H9 (cell line): ENCODE measurements at regions not wholly inside any gene's neighbourhood (a gene's known extent, or its start where the extent isn't known, plus 50 kb on each side); places are given as distances from the start of the nearest gene placed in this dataset.
"Not testable (repeated sequence)": the region's sequence is repeated elsewhere in the genome, so short reads cannot be mapped to it uniquely, and the experiment has no call there.

Experiments used
- DNase-seq: peaks from one replicate; pipeline ENCODE4 v3.0.0-alpha.2; 2017
- H2AFZ ChIP-seq: one replicate; pipeline ENCODE4 v1.6.1; 2013; ENCODE audit warnings: mild to moderate bottlenecking, low read length, control low read depth, moderate library complexity
- H2AK5ac ChIP-seq: 2 replicates; pipeline ENCODE4 v1.6.1; 2013; ENCODE audit warnings: low read length, control low read depth, mixed read lengths; ENCODE audit not compliant: insufficient read length
- H2BK120ac ChIP-seq: one replicate; pipeline ENCODE4 v1.6.1; 2013; ENCODE audit warnings: low read depth, mild to moderate bottlenecking, low read length, control low read depth, inconsistent platforms; ENCODE audit not compliant: poor library complexity, severe bottlenecking
- H2BK12ac ChIP-seq: 2 replicates; pipeline ENCODE4 v1.6.1; 2013; ENCODE audit warnings: low read length, control low read depth, mixed read lengths, low read depth; ENCODE audit not compliant: insufficient read length
- H2BK15ac ChIP-seq: 2 replicates; pipeline ENCODE4 v1.6.1; 2013; ENCODE audit warnings: low read depth, low read length, control low read depth
- H2BK20ac ChIP-seq: one replicate; pipeline ENCODE4 v1.6.1; 2013; ENCODE audit warnings: low read depth, mild to moderate bottlenecking, low read length, control low read depth, inconsistent platforms; ENCODE audit not compliant: poor library complexity, severe bottlenecking
- H2BK5ac ChIP-seq: 2 replicates; pipeline ENCODE4 v1.6.1; 2013; ENCODE audit warnings: low read length, control low read depth, mixed read lengths; ENCODE audit not compliant: insufficient read length
- H3K14ac ChIP-seq: 2 replicates; pipeline ENCODE4 v1.6.1; 2013; ENCODE audit warnings: low read length, control low read depth; ENCODE audit not compliant: insufficient read depth
- H3K18ac ChIP-seq: 2 replicates; pipeline ENCODE4 v1.6.1; 2013; ENCODE audit warnings: low read depth, mild to moderate bottlenecking, mixed read lengths, low read length, control low read depth; ENCODE audit not compliant: insufficient read length
- H3K23ac ChIP-seq: 2 replicates; pipeline ENCODE4 v1.6.1; 2013; ENCODE audit warnings: low read length, control low read depth, mixed read lengths, low read depth; ENCODE audit not compliant: insufficient read length
- H3K23me2 ChIP-seq: 2 replicates; pipeline ENCODE4 v1.6.1; 2013; ENCODE audit warnings: low read depth, mild to moderate bottlenecking, mixed read lengths, low read length, control low read depth; ENCODE audit not compliant: insufficient read length, poor library complexity, severe bottlenecking
- H3K27ac ChIP-seq: 2 replicates; pipeline ENCODE4 v1.5.1; 2013; ENCODE audit warnings: low read length, control low read depth, mixed read lengths, low read depth; ENCODE audit not compliant: insufficient read length
- H3K27me3 ChIP-seq: 2 replicates; pipeline ENCODE4 v1.6.1; 2013; ENCODE audit warnings: low read length, control low read depth, inconsistent platforms; ENCODE audit not compliant: insufficient read depth
- H3K4ac ChIP-seq: 2 replicates; pipeline ENCODE4 v1.6.1; 2013; ENCODE audit warnings: low read depth, mild to moderate bottlenecking, control low read depth, inconsistent platforms, low read length, moderate library complexity
- H3K4me1 ChIP-seq: 2 replicates; pipeline ENCODE4 v1.6.1; 2013; ENCODE audit warnings: low read length, control low read depth, inconsistent platforms; ENCODE audit not compliant: insufficient read depth
- H3K4me2 ChIP-seq: 2 replicates; pipeline ENCODE4 v1.6.1; 2013; ENCODE audit warnings: low read length, control low read depth, mixed read lengths; ENCODE audit not compliant: insufficient read length, insufficient read depth
- H3K56ac ChIP-seq: 2 replicates; pipeline ENCODE4 v1.6.1; 2013; ENCODE audit warnings: low read depth, mild to moderate bottlenecking, mixed read lengths, low read length, control low read depth; ENCODE audit not compliant: insufficient read length
- H3K79me1 ChIP-seq: 2 replicates; pipeline ENCODE4 v1.6.1; 2013; ENCODE audit warnings: low read depth, mild to moderate bottlenecking, moderate library complexity, low read length, control low read depth, inconsistent platforms; ENCODE audit not compliant: insufficient read depth, poor library complexity, severe bottlenecking
- H3K79me2 ChIP-seq: 2 replicates; pipeline ENCODE4 v1.6.1; 2013; ENCODE audit warnings: low read length, control low read depth, inconsistent platforms; ENCODE audit not compliant: insufficient read depth
- H3K9ac ChIP-seq: 2 replicates; pipeline ENCODE4 v1.6.1; 2013; ENCODE audit warnings: low read length, control low read depth, mixed read lengths; ENCODE audit not compliant: insufficient read length; ENCODE audit errors: extremely low read depth
- H3K9me3 ChIP-seq: one replicate; pipeline ENCODE4 v1.6.1; 2013; ENCODE audit warnings: low read depth, low read length, inconsistent platforms; ENCODE audit not compliant: control insufficient read depth
- H3T11ph ChIP-seq: one replicate; pipeline ENCODE4 v1.6.1; 2013; ENCODE audit warnings: mild to moderate bottlenecking, low read length, control low read depth, inconsistent platforms
- H4K20me1 ChIP-seq: one replicate; pipeline ENCODE4 v1.6.1; 2013; ENCODE audit not compliant: control insufficient read depth, insufficient read length, insufficient read depth
- H4K5ac ChIP-seq: 2 replicates; pipeline ENCODE4 v1.6.1; 2013; ENCODE audit warnings: low read depth, mild to moderate bottlenecking, mixed read lengths, low read length, control low read depth; ENCODE audit not compliant: insufficient read length
- H4K8ac ChIP-seq: replicated peaks from 2 replicates; pipeline ENCODE4 v1.6.1; 2013; ENCODE audit warnings: low read length, control low read depth, mixed read lengths, low read depth; ENCODE audit not compliant: insufficient read length
- H4K91ac ChIP-seq: 2 replicates; pipeline ENCODE4 v1.6.1; 2013; ENCODE audit warnings: low read depth, mild to moderate bottlenecking, moderate library complexity, mixed read lengths, low read length, control low read depth; ENCODE audit not compliant: insufficient read length
- H3K27ac Mint-ChIP-seq, 3 experiments: 2 replicates in 2 of 3; 3 replicates in 1 of 3; pipeline ENCODE4 v1.8.0; 2020 to 2021; ENCODE audit warnings: mixed read lengths in 3 of 3, mild to moderate bottlenecking in 1 of 3, moderate library complexity in 1 of 3
- H3K27me3 Mint-ChIP-seq: 2 replicates; pipeline ENCODE4 v1.8.0; 2021; ENCODE audit warnings: low read depth, mild to moderate bottlenecking, moderate library complexity, mixed read lengths
- H3K36me3 Mint-ChIP-seq, 3 experiments: 2 replicates in 2 of 3; 3 replicates in 1 of 3; pipeline ENCODE4 v1.8.0; 2020 to 2021; ENCODE audit warnings: low read depth in 3 of 3, mixed read lengths in 3 of 3; ENCODE audit not compliant: insufficient read depth in 1 of 3
- H3K4me1 Mint-ChIP-seq, 2 experiments: 2 replicates each; pipeline ENCODE4 v1.8.0; 2020; ENCODE audit warnings: mixed read lengths in 2 of 2
- H3K4me3 Mint-ChIP-seq, 2 experiments: 2 replicates in 1 of 2; 3 replicates in 1 of 2; pipeline ENCODE4 v1.8.0; 2020 to 2021; ENCODE audit warnings: mild to moderate bottlenecking in 2 of 2, mixed read lengths in 2 of 2, moderate library complexity in 1 of 2
- H3K9me3 Mint-ChIP-seq, 2 experiments: 2 replicates in 1 of 2; 3 replicates in 1 of 2; pipeline ENCODE4 v1.8.0; 2020; ENCODE audit warnings: mild to moderate bottlenecking in 2 of 2, mixed read lengths in 2 of 2, moderate library complexity in 1 of 2
- CTCF ChIP-seq: fragments of 200-600 bp; sonication (generic); conservative IDR thresholded peaks from 3 replicates; pipeline ENCODE4 v1.8.0; 2021; ENCODE audit warnings: antibody characterized with exemption, mild to moderate bottlenecking
- WGBS: extraction: QIAGEN DNeasy Blood & Tissue Kit; methylation state at CpG from one replicate; pipeline ENCODE4 v1.1.7; 2013; ENCODE audit warnings: missing lambda C conversion rate, low lambda C conversion rate, mixed read lengths; ENCODE audit not compliant: insufficient read length; ENCODE audit errors: extremely low coverage; 5-methylcytosine and 5-hydroxymethylcytosine counted together

DNA sequence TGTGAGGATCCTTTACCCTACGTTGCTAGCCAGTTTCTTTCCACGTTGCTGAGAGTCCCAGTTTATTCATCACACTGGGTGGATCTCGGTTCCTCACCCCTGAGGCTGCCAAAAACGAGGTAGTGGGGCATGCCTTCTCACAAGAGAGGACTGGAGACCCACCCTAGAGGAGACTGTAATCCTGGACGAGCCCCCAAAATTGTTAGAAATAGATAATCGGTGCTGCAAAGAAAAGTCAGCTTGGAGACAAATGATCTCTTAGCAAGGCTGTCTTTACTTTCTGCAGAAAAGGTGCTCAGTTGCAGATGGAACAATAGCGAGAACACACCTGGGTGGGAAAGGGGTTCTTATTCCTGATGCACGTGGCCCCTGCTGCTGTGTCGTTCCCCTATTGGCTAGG is 101.8 kb downstream of the TMEM167A start:
- Histone ChIP-seq H3K79me2 (no peaks in the 10 kb centered on the region), H2BK20ac (no peak overlapping the region), H3K9me3 (peaks cover 26% of the 10 kb centered on the region), H4K91ac (no peak overlapping the region), H2BK5ac (no peak overlapping the region), H3K23ac (no peak overlapping the region), H3T11ph (no peak overlapping the region), H2BK120ac (no peak overlapping the region), H3K4ac (no peak overlapping the region), H3K18ac (no peak overlapping the region), H2BK12ac (no peak overlapping the region), H4K5ac (no peak overlapping the region), H3K79me1 (no peaks in the 10 kb centered on the region), H3K4me1 (no peaks in the 10 kb centered on the region), H3K27me3 (no peaks in the 10 kb centered on the region), H3K27ac (no peak overlapping the region), H3K4me2 (no peak overlapping the region), H3K9ac (no peak overlapping the region), H4K20me1 (no peaks in the 10 kb centered on the region), H2BK15ac (no peak overlapping the region), H3K56ac (no peak overlapping the region), H4K8ac (no peak overlapping the region), H3K14ac (no peak overlapping the region), H2AFZ (no peak overlapping the region), H2AK5ac (no peak overlapping the region), H3K23me2 (no peaks in the 10 kb centered on the region)
- DNase-seq, result no peak
- WGBS, result no CpG with 5 or more reads among the region's 9 CpGs
- H3K27ac Mint-ChIP-seq, result no peak overlapping the region; a peak in 2 of 7 replicates
- no peak overlapping the region for H3K4me3 Mint-ChIP-seq
- H3K9me3 Mint-ChIP-seq, result peaks cover 24 to 31% of the 10 kb centered on the region in 2 experiments
- H3K27me3 Mint-ChIP-seq, result no peaks in the 10 kb centered on the region
- peaks cover 13 to 48% (median 17%) of the 10 kb centered on the region in 3 experiments for H3K36me3 Mint-ChIP-seq
- TF ChIP-seq CTCF, result no peak
- H3K4me1 Mint-ChIP-seq, result peaks cover 18 to 41% of the 10 kb centered on the region in 2 experiments

DNA sequence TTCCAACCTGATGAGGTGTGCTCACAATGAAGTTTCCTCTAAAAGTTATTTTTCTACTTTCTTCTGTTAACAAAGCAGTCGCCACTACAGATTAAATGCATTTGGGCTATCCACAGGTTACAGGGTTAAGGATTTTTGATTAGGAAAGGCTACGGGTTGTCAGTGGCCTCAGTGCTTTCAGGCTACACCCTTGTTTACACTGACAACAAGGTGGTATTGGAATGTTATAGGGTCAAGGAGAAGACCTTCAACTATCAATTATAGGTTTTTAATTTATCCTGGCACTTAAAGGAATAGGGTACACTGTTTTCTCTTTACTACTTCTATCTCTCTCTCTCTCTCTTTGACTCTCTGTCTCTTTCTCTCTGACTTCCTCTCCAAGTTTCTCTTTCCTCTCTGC is 102.8 kb downstream of the TMEM167A start:
- H3K18ac ChIP-seq, H4K8ac ChIP-seq, H3K4me2 ChIP-seq, H4K20me1 ChIP-seq, H3K79me1 ChIP-seq, H2BK120ac ChIP-seq, H2AFZ ChIP-seq, H2BK5ac ChIP-seq, H3K79me2 ChIP-seq, H3K4me1 ChIP-seq, H2BK12ac ChIP-seq, H3K27me3 ChIP-seq, H3K56ac ChIP-seq, H2AK5ac ChIP-seq, H3K27me3 Mint-ChIP-seq, H3K9ac ChIP-seq, H3K27ac ChIP-seq, H3K23ac ChIP-seq, H3K4ac ChIP-seq, H3K27ac Mint-ChIP-seq, H2BK20ac ChIP-seq, H4K91ac ChIP-seq, H3K4me3 Mint-ChIP-seq, H3T11ph ChIP-seq, DNase-seq, H3K14ac ChIP-seq, H3K23me2 ChIP-seq, H2BK15ac ChIP-seq, H4K5ac ChIP-seq: not testable (repeated sequence)
- WGBS, result no CpG with 5 or more reads among the region's 2 CpGs
- peaks cover 24 to 31% of the 10 kb centered on the region in 2 experiments for H3K9me3 Mint-ChIP-seq
- H3K36me3 Mint-ChIP-seq, result peaks cover 14 to 48% (median 17%) of the 10 kb centered on the region in 3 experiments
- peaks cover 18 to 39% of the 10 kb centered on the region in 2 experiments for H3K4me1 Mint-ChIP-seq
- peaks cover 26% of the 10 kb centered on the region for H3K9me3 ChIP-seq
